Adrenal gland (tissue), 9 donors: ENCODE measurements at regions not wholly inside any gene's neighbourhood (a gene's known extent, or its start where the extent isn't known, plus 50 kb on each side); places are given as distances from the start of the nearest gene placed in this dataset.
"Not testable (repeated sequence)": the region's sequence is repeated elsewhere in the genome, so short reads cannot be mapped to it uniquely, and the experiment has no call there.

ENCODE experiments used
- DNase-seq, 7 donors: peaks; one replicate each; pipeline ENCODE4 v3.0.0-alpha.2; 2019 to 2020
- H3K27ac ChIP-seq, 5 donors: fragments of 200-600 bp; sonication (generic) in 4 of 5; 1 replicate in 3 of 5; 2 replicates in 2 of 5; pipeline versions ENCODE4 v1.5.1 to v1.8.0; 2016 to 2020; ENCODE audit warnings: mild to moderate bottlenecking in 1 of 5
- H3K27me3 ChIP-seq: fragments of 200-600 bp; 2 replicates; pipeline ENCODE4 v1.8.0; 2021
- H3K36me3 ChIP-seq, 2 donors: fragments of 200-600 bp; replicated peaks in 1 of 2; 1 replicate in 1 of 2; 2 replicates in 1 of 2; pipeline versions ENCODE4 v1.5.1 to v1.8.0; 2018 to 2022
- H3K4me1 ChIP-seq, 2 donors: fragments of 200-600 bp; replicated peaks in 1 of 2; 1 replicate in 1 of 2; 2 replicates in 1 of 2; pipeline versions ENCODE4 v1.5.1 to v1.8.0; 2018 to 2021
- H3K4me3 ChIP-seq, 4 donors: fragments of 200-600 bp; sonication (generic) in 3 of 4; one replicate each; pipeline ENCODE4 v1.5.1; 2016 to 2018
- H3K9me3 ChIP-seq, 3 donors: fragments of 200-600 bp; sonication (generic) in 1 of 3; replicated peaks in 1 of 3; 1 replicate in 2 of 3; 2 replicates in 1 of 3; pipeline versions ENCODE4 v1.5.1 to v1.8.0; 2016 to 2021
- CTCF ChIP-seq, 6 experiments: fragments of 450-650 bp in 4 of 6; fragments of 200-600 bp in 2 of 6; sonication (generic) in 1 of 6; IDR thresholded peaks; 1 replicate in 5 of 6; 2 replicates in 1 of 6; pipeline versions ENCODE4 v1.5.1 to v1.8.0; 2016 to 2021; ENCODE audit warnings: antibody characterized with exemption in 6 of 6, mild to moderate bottlenecking in 2 of 6, moderate library complexity in 1 of 6
- POLR2A ChIP-seq, 2 donors: fragments of 450-650 bp; IDR thresholded peaks; one replicate each; pipeline ENCODE4 v1.6.1; 2017; ENCODE audit warnings: antibody characterized with exemption in 2 of 2, mild to moderate bottlenecking in 2 of 2, moderate library complexity in 1 of 2
- WGBS, 4 donors: extraction: QIAGEN DNeasy Blood & Tissue Kit in 2 of 4; methylation state at CpG; one replicate each; pipeline versions ENCODE4 v1.1.5 to v1.1.7; 2013 to 2017; 5-methylcytosine and 5-hydroxymethylcytosine counted together
- intact Hi-C, 2 donors: fragments of 100-400 bp; cut with DNase I; formaldehyde crosslinking; loops; one replicate each; pipeline versions ENCODE4 v1.14.1 to v1.15.0; 2022 to 2023
- donor health status: healthy with polysubstance abuse.
- donor health status: Bipolar disorder and iron deficiency.
- donor health status: DM: yes; HTN: yes; CAD: no.
- donor health status: DM: no; HTN: no; CAD: no.
- donor health status: DM: no; HTN: no; CAD: no.

GRCh38 chr5:103391659-103392058 is 133.1 kb downstream of the MACIR start:
- TF ChIP-seq CTCF (IDR thresholded peaks at IDR 0.05): no peak
- TF ChIP-seq POLR2A (IDR thresholded peaks at IDR 0.05): no peak
- H3K27me3 ChIP-seq: no peaks in the 10 kb centered on the region
- peaks cover 14 to 22% of the 10 kb centered on the region in 2 donors for H3K4me1 ChIP-seq
- no peak overlapping the region for H3K27ac ChIP-seq
- DNase-seq: no peak
- 91 to 96% (median 94%) methylated on average over 5 of the region's 5 CpGs for WGBS, 4 donors
- no peak overlapping the region for H3K4me3 ChIP-seq
- intact Hi-C loops: no loop called here
- H3K36me3 ChIP-seq: no peaks in the 10 kb centered on the region
- H3K9me3 ChIP-seq: no peaks in the 10 kb centered on the region

- 73 to 80% (median 77%) methylated on average over 3 of the region's 3 CpGs for WGBS, 4 donors
Measured at GRCh38 chr5:103389846-103390245, 131.3 kb downstream of the MACIR start.

GRCh38 chr5:103389357-103389756 is 130.8 kb downstream of the MACIR start:
- Histone ChIP-seq H3K27me3 (no peaks in the 10 kb centered on the region), H3K4me3 (no peak overlapping the region), H3K9me3 (no peaks in the 10 kb centered on the region), H3K36me3 (no peaks in the 10 kb centered on the region), H3K4me1 (peaks cover 14 to 22% of the 10 kb centered on the region in 2 donors), H3K27ac (no peak overlapping the region)
- 73 to 94% (median 84%) methylated on average over 2 of the region's 2 CpGs for WGBS, 4 donors
- intact Hi-C loops: no loop called here
- no peak for TF ChIP-seq POLR2A (IDR thresholded peaks at IDR 0.05)
- TF ChIP-seq CTCF (IDR thresholded peaks at IDR 0.05): no peak
- DNase-seq: no peak

More at GRCh38 chr5:103389846-103390245, 131.3 kb downstream of the MACIR start:
- no peak for TF ChIP-seq CTCF (IDR thresholded peaks at IDR 0.05)
- no peak for TF ChIP-seq POLR2A (IDR thresholded peaks at IDR 0.05)
- Histone ChIP-seq H3K4me3 (no peak overlapping the region), H3K9me3 (no peaks in the 10 kb centered on the region), H3K27me3 (no peaks in the 10 kb centered on the region), H3K27ac (no peak overlapping the region), H3K4me1 (peaks cover 14 to 22% of the 10 kb centered on the region in 2 donors), H3K36me3 (no peaks in the 10 kb centered on the region)
- DNase-seq: no peak
- intact Hi-C loops: no loop called here

- no peaks in the 10 kb centered on the region for H3K9me3 ChIP-seq
- intact Hi-C loops: no loop called here
Measured at GRCh38 chr5:103385722-103386121, 127.2 kb downstream of the MACIR start.

GRCh38 chr5:103377638-103378037 is 119.1 kb downstream of the MACIR start:
- H3K27me3 ChIP-seq, H3K27ac ChIP-seq, DNase-seq, H3K9me3 ChIP-seq, intact Hi-C loops, H3K4me3 ChIP-seq, H3K36me3 ChIP-seq: not testable (repeated sequence)
- 72 to 86% (median 86%) methylated on average over 4 of the region's 4 CpGs for WGBS, 4 donors
- H3K4me1 ChIP-seq: peaks cover 0 to 11% of the 10 kb centered on the region in 2 donors

More at GRCh38 chr5:103385722-103386121, 127.2 kb downstream of the MACIR start:
- H3K4me1 ChIP-seq: peaks cover 0 to 9% of the 10 kb centered on the region in 2 donors
- DNase-seq: no peak
- H3K27ac ChIP-seq: no peak overlapping the region
- no peaks in the 10 kb centered on the region for H3K36me3 ChIP-seq
- TF ChIP-seq CTCF (IDR thresholded peaks at IDR 0.05) (no peak), POLR2A (IDR thresholded peaks at IDR 0.05) (no peak)
- H3K4me3 ChIP-seq: no peak overlapping the region
- H3K27me3 ChIP-seq: no peaks in the 10 kb centered on the region
